NT2/D1 (cell line): ENCODE measurements at regions not wholly inside any gene's neighbourhood (a gene's known extent, or its start where the extent isn't known, plus 50 kb on each side); places are given as distances from the start of the nearest gene placed in this dataset.

Experiments used
- SUZ12 ChIP-seq: IDR thresholded peaks from 2 replicates; pipeline ENCODE4 v1.6.1; 2011; ENCODE audit not compliant: insufficient read length, insufficient read depth; ENCODE audit errors: extremely low read depth
- YY1 ChIP-seq: IDR thresholded peaks from 2 replicates; pipeline ENCODE4 v1.6.1; 2011; ENCODE audit not compliant: insufficient read length, insufficient read depth
- ZNF274 ChIP-seq: IDR thresholded peaks from 2 replicates; pipeline ENCODE4 v1.6.1; 2011; ENCODE audit warnings: mild to moderate bottlenecking, low read depth, low read length

DNA sequence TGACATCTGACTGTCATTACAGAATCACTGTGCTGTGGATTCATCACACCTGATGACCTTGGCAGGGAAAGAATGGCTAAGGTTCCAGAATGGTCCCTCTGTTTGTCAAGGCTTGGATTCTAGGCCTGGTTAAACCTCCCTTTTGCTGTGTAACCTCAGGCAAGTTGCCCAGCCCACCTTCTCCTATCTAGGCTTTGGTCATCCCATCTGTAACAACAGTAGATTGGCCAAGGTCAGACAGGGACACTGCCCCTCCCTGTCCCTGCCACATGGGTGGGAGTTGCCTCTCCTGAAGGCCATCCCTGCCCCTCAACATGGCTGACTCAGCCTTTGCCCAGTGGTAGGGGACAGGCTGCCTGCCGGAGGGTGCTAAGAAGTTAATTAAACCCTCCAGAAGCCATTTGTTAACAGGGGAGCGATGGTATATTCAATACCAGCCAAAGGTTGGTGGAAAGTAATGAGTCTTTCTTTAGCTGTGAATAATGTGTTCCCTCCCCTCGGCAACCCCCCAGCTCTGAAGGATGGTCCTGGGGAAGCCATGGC, 149.8 kb upstream of the PCBD1 start:
- TF ChIP-seq SUZ12 (no peak), YY1 (no peak), ZNF274 (no peak)
